Breast epithelium (tissue), 4 donors: ENCODE measurements at regions not wholly inside any gene's neighbourhood (a gene's known extent, or its start where the extent isn't known, plus 50 kb on each side); places are given as distances from the start of the nearest gene placed in this dataset.

ENCODE experiments used
- DNase-seq, 2 donors: peaks; one replicate each; pipeline ENCODE4 v3.0.0-alpha.2; 2019; ENCODE audit warnings: low spot score in 2 of 2
- H3K27ac ChIP-seq, 2 donors: fragments of 200-600 bp; sonication (generic) in 1 of 2; one replicate each; pipeline ENCODE4 v1.5.1; 2016 to 2019; ENCODE audit warnings: mild to moderate bottlenecking in 1 of 2
- H3K27me3 ChIP-seq, 2 donors: fragments of 200-600 bp; sonication (generic) in 1 of 2; one replicate each; pipeline versions ENCODE4 v1.5.1 to v1.6.0; 2017 to 2019; ENCODE audit warnings: control low read depth in 1 of 2, mild to moderate bottlenecking in 1 of 2
- H3K36me3 ChIP-seq: fragments of 200-600 bp; one replicate; pipeline ENCODE4 v1.5.1; 2019
- H3K4me1 ChIP-seq, 2 donors: fragments of 200-600 bp; sonication (generic); one replicate each; pipeline ENCODE4 v1.5.1; 2016 to 2019; ENCODE audit warnings: control low read depth in 1 of 2
- H3K4me3 ChIP-seq, 3 donors: fragments of 200-600 bp; sonication (generic); 1 replicate in 2 of 3; 2 replicates in 1 of 3; pipeline ENCODE4 v1.5.1; 2016 to 2019; ENCODE audit warnings: mild to moderate bottlenecking in 3 of 3, moderate library complexity in 2 of 3
- H3K9me3 ChIP-seq, 2 donors: fragments of 200-600 bp; sonication (generic) in 1 of 2; one replicate each; pipeline ENCODE4 v1.5.1; 2016 to 2019; ENCODE audit warnings: control low read depth in 1 of 2
- POLR2A ChIP-seq: fragments of 450-650 bp; IDR thresholded peaks from one replicate; pipeline ENCODE4 v1.6.1; 2016; ENCODE audit warnings: antibody characterized with exemption, mild to moderate bottlenecking, moderate library complexity
- POLR2AphosphoS5 ChIP-seq, 3 donors: sonication (generic); formaldehyde crosslinking; IDR thresholded peaks; one replicate each; pipeline ENCODE4 v1.6.1; 2017; ENCODE audit warnings: antibody characterized with exemption in 3 of 3
- intact Hi-C: fragments of 100-400 bp; cut with DNase I; formaldehyde crosslinking; loops from one replicate; pipeline ENCODE4 v1.15.1; 2023; ENCODE audit warnings: low total_unique reads
- TF ChIP-seq, protein P1 (sequence below), 3 donors: fragments of 450-650 bp; IDR thresholded peaks; one replicate each; pipeline ENCODE4 v1.5.1; 2016 to 2017; ENCODE audit warnings: antibody characterized with exemption in 3 of 3, mild to moderate bottlenecking in 3 of 3, moderate library complexity in 3 of 3

DNA sequence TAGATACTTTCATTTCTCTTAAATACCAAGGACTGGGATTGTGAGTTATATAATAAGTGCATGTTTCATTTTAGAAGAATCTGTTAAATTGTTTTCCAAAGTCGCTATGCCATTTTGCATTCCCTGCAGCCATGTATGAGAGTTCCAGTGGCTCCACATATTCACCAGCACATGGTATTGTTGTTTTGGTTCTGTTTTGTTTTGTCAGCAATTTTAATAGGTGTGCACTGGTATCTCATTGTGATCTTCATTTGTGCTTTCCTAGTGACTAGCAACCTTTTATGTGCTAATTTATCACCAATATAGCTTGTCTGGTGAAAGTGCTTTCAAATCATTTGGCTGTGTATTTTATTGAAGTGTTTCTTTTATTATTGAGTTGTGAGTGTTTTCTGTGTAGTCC is 278.9 kb downstream of the ZNF516 start:
- Histone ChIP-seq H3K27me3 (no peaks in the 10 kb centered on the region), H3K4me3 (no peak overlapping the region), H3K4me1 (no peaks in the 10 kb centered on the region), H3K27ac (no peak overlapping the region), H3K9me3 (no peaks in the 10 kb centered on the region), H3K36me3 (no peaks in the 10 kb centered on the region)
- no peak for DNase-seq
- TF ChIP-seq, protein P1, sequence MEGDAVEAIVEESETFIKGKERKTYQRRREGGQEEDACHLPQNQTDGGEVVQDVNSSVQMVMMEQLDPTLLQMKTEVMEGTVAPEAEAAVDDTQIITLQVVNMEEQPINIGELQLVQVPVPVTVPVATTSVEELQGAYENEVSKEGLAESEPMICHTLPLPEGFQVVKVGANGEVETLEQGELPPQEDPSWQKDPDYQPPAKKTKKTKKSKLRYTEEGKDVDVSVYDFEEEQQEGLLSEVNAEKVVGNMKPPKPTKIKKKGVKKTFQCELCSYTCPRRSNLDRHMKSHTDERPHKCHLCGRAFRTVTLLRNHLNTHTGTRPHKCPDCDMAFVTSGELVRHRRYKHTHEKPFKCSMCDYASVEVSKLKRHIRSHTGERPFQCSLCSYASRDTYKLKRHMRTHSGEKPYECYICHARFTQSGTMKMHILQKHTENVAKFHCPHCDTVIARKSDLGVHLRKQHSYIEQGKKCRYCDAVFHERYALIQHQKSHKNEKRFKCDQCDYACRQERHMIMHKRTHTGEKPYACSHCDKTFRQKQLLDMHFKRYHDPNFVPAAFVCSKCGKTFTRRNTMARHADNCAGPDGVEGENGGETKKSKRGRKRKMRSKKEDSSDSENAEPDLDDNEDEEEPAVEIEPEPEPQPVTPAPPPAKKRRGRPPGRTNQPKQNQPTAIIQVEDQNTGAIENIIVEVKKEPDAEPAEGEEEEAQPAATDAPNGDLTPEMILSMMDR (IDR thresholded peaks at IDR 0.05): no peak
- no peak for TF ChIP-seq POLR2AphosphoS5 (IDR thresholded peaks at IDR 0.05)
- intact Hi-C loops: no loop called here

DNA sequence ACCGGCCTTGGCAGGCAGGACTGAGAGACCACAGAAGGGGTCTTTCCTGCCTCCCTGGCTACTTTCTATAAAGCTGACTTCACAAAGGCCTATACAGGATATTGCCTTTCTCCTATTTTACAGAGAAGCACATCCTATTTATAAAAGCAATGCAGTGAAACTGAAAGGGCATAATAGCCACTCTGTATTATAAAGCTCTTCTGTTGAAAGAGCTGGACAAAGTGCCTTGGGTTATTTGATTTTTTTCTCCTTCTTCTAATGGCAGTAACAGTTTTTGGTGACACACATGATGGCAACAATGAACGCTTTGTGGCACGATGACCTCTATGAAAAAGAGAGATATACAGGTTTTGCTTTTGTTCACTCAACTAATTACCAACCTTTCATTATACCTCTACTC is 281.1 kb downstream of the ZNF516 start:
- TF ChIP-seq POLR2AphosphoS5 (IDR thresholded peaks at IDR 0.05): no peak
- TF ChIP-seq, protein P1 (IDR thresholded peaks at IDR 0.05): no peak
- no peak for TF ChIP-seq POLR2A
- intact Hi-C loops: no loop called here
- Histone ChIP-seq H3K36me3 (no peaks in the 10 kb centered on the region), H3K27ac (no peak overlapping the region), H3K27me3 (no peaks in the 10 kb centered on the region), H3K9me3 (no peaks in the 10 kb centered on the region), H3K4me3 (no peak overlapping the region), H3K4me1 (no peaks in the 10 kb centered on the region)
- no peak for DNase-seq

GRCh38 chr18:76212960-76213359 is 282.1 kb downstream of the ZNF516 start:
- Histone ChIP-seq H3K27ac (no peak overlapping the region), H3K4me1 (no peaks in the 10 kb centered on the region), H3K36me3 (no peaks in the 10 kb centered on the region), H3K9me3 (no peaks in the 10 kb centered on the region), H3K27me3 (no peaks in the 10 kb centered on the region), H3K4me3 (no peak overlapping the region)
- no peak for TF ChIP-seq POLR2AphosphoS5 (IDR thresholded peaks at IDR 0.05)
- TF ChIP-seq POLR2A: no peak
- TF ChIP-seq, protein P1 (IDR thresholded peaks at IDR 0.05): no peak
- DNase-seq: no peak
- intact Hi-C loops: no loop called here

GRCh38 chr18:76209597-76209996 is 285.4 kb downstream of the ZNF516 start:
- Histone ChIP-seq H3K4me3 (no peak overlapping the region), H3K27me3 (no peaks in the 10 kb centered on the region), H3K4me1 (no peaks in the 10 kb centered on the region), H3K36me3 (no peaks in the 10 kb centered on the region), H3K27ac (no peak overlapping the region), H3K9me3 (no peaks in the 10 kb centered on the region)
- TF ChIP-seq POLR2AphosphoS5 (IDR thresholded peaks at IDR 0.05) (no peak), POLR2A (no peak)
- TF ChIP-seq, protein P1 (IDR thresholded peaks at IDR 0.05): no peak
- DNase-seq: no peak
- intact Hi-C loops: no loop called here

- no peaks in the 10 kb centered on the region for H3K9me3 ChIP-seq
- intact Hi-C loops: no loop called here
- TF ChIP-seq POLR2AphosphoS5 (IDR thresholded peaks at IDR 0.05) (no peak), POLR2A (no peak)
- TF ChIP-seq, protein P1 (IDR thresholded peaks at IDR 0.05): no peak
- no peaks in the 10 kb centered on the region for H3K27me3 ChIP-seq
- no peak overlapping the region for H3K27ac ChIP-seq
- H3K36me3 ChIP-seq: no peaks in the 10 kb centered on the region
- no peak for DNase-seq
- H3K4me1 ChIP-seq: no peaks in the 10 kb centered on the region
- peak overlapping the region; percentile 20 to 44 (median 21) for H3K4me3 ChIP-seq
Measured at GRCh38 chr18:76208678-76209306, 286.2 kb downstream of the ZNF516 start.
